ENCODE measurements at regions not wholly inside any gene's neighbourhood (a gene's known extent, or its start where the extent isn't known, plus 50 kb on each side); places are given as distances from the start of the nearest gene placed in this dataset.

GRCh38 chr11:19393941-19394340 is 153.2 kb upstream of the E2F8 start:
- Mint-ChIP-seq H3K27me3 (peaks cover 9 to 17% (median 12%) of the 10 kb centered on the region in 3 donors), H3K27ac (no peak overlapping the region), H3K4me1 (no peaks in the 10 kb centered on the region), H3K9me3 (peaks cover 4 to 12% (median 7%) of the 10 kb centered on the region in 7 donors), H3K36me3 (no peaks in the 10 kb centered on the region), H3K4me3 (no peak overlapping the region)
- DNase-seq (no peak), ATAC-seq (ENCODE audit: low read depth in 2 of 2) (no peak)

- H3K9me3 Mint-ChIP-seq = peaks cover 4 to 12% (median 7%) of the 10 kb centered on the region in 7 donors
- peaks cover 9 to 24% (median 17%) of the 10 kb centered on the region in 3 donors for H3K27me3 Mint-ChIP-seq
- H3K27ac Mint-ChIP-seq = no peak overlapping the region
- H3K4me1 Mint-ChIP-seq = no peaks in the 10 kb centered on the region
- ATAC-seq (ENCODE audit: low read depth in 2 of 2) (no peak), DNase-seq (no peak)
- no peaks in the 10 kb centered on the region for H3K36me3 Mint-ChIP-seq
- no peak overlapping the region for H3K4me3 Mint-ChIP-seq
Measured at GRCh38 chr11:19392847-19393518, 152.2 kb upstream of the E2F8 start.

GRCh38 chr11:19392321-19392720 is 151.6 kb upstream of the E2F8 start:
- Mint-ChIP-seq H3K27ac (peak overlapping the region in 1 of 6 donors; percentile 22), H3K36me3 (no peaks in the 10 kb centered on the region), H3K27me3 (peaks cover 9 to 26% (median 17%) of the 10 kb centered on the region in 3 donors), H3K9me3 (peaks cover 4 to 12% (median 7%) of the 10 kb centered on the region in 7 donors), H3K4me3 (no peak overlapping the region), H3K4me1 (no peaks in the 10 kb centered on the region)
- ATAC-seq (ENCODE audit: low read depth in 2 of 2) (no peak), DNase-seq (no peak)

GRCh38 chr11:19391652-19392051 is 150.9 kb upstream of the E2F8 start:
- Mint-ChIP-seq H3K9me3 (peaks cover 4 to 14% (median 7%) of the 10 kb centered on the region in 7 donors), H3K4me3 (no peak overlapping the region), H3K36me3 (no peaks in the 10 kb centered on the region), H3K27ac (no peak overlapping the region), H3K4me1 (no peaks in the 10 kb centered on the region), H3K27me3 (peaks cover 9 to 33% (median 17%) of the 10 kb centered on the region in 3 donors)
- ATAC-seq (ENCODE audit: low read depth in 2 of 2) (no peak), DNase-seq (no peak)

- ATAC-seq (ENCODE audit: low read depth in 2 of 2) = no peak
- Mint-ChIP-seq H3K4me3 (no peak overlapping the region), H3K4me1 (no peaks in the 10 kb centered on the region), H3K36me3 (no peaks in the 10 kb centered on the region), H3K27me3 (peaks cover 8 to 36% (median 17%) of the 10 kb centered on the region in 3 donors), H3K27ac (no peak overlapping the region), H3K9me3 (peaks cover 4 to 14% (median 7%) of the 10 kb centered on the region in 7 donors)
- no peak for DNase-seq
Measured at GRCh38 chr11:19391026-19391425, 150.3 kb upstream of the E2F8 start.

- no peaks in the 10 kb centered on the region for H3K4me1 Mint-ChIP-seq
- ATAC-seq (ENCODE audit: low read depth in 2 of 2) (no peak), DNase-seq (no peak)
- peaks cover 4 to 14% (median 7%) of the 10 kb centered on the region in 7 donors for H3K9me3 Mint-ChIP-seq
- H3K27me3 Mint-ChIP-seq = peaks cover 4 to 36% (median 17%) of the 10 kb centered on the region in 3 donors
- H3K36me3 Mint-ChIP-seq = no peaks in the 10 kb centered on the region
- H3K27ac Mint-ChIP-seq = no peak overlapping the region
- H3K4me3 Mint-ChIP-seq = no peak overlapping the region
Measured at GRCh38 chr11:19389787-19390303, 149.1 kb upstream of the E2F8 start.

- Mint-ChIP-seq H3K9me3 (peaks cover 0 to 6% (median 0%) of the 10 kb centered on the region in 7 donors), H3K27me3 (peaks cover 23 to 33% (median 23%) of the 10 kb centered on the region in 3 donors), H3K27ac (no peak overlapping the region), H3K4me1 (no peaks in the 10 kb centered on the region), H3K4me3 (no peak overlapping the region), H3K36me3 (no peaks in the 10 kb centered on the region)
- ATAC-seq (ENCODE audit: low read depth in 2 of 2) = no peak
- DNase-seq = no peak
Measured at GRCh38 chr11:19382131-19382611, 141.4 kb upstream of the E2F8 start.

GRCh38 chr11:19380375-19380774 is 139.6 kb upstream of the E2F8 start:
- DNase-seq = no peak
- Mint-ChIP-seq H3K4me3 (no peak overlapping the region), H3K9me3 (peaks cover 0 to 6% (median 0%) of the 10 kb centered on the region in 7 donors), H3K36me3 (no peaks in the 10 kb centered on the region), H3K27me3 (peaks cover 24 to 43% (median 31%) of the 10 kb centered on the region in 3 donors), H3K4me1 (no peaks in the 10 kb centered on the region), H3K27ac (no peak overlapping the region)
- no peak for ATAC-seq (ENCODE audit: low read depth in 2 of 2)

GRCh38 chr11:19379465-19379864 is 138.7 kb upstream of the E2F8 start:
- Mint-ChIP-seq H3K9me3 (peaks cover 0 to 9% (median 0%) of the 10 kb centered on the region in 7 donors), H3K36me3 (no peaks in the 10 kb centered on the region), H3K27ac (no peak overlapping the region), H3K27me3 (peaks cover 29 to 52% (median 37%) of the 10 kb centered on the region in 3 donors), H3K4me1 (no peaks in the 10 kb centered on the region), H3K4me3 (no peak overlapping the region)
- no peak for ATAC-seq (ENCODE audit: low read depth in 2 of 2)
- DNase-seq = no peak

GRCh38 chr11:19378814-19379213 is 138.1 kb upstream of the E2F8 start:
- no peaks in the 10 kb centered on the region for H3K4me1 Mint-ChIP-seq
- DNase-seq = no peak
- H3K36me3 Mint-ChIP-seq = no peaks in the 10 kb centered on the region
- peaks cover 0 to 9% (median 0%) of the 10 kb centered on the region in 7 donors for H3K9me3 Mint-ChIP-seq
- peaks cover 29 to 54% (median 38%) of the 10 kb centered on the region in 3 donors for H3K27me3 Mint-ChIP-seq
- no peak for ATAC-seq (ENCODE audit: low read depth in 2 of 2)
- no peak overlapping the region for H3K4me3 Mint-ChIP-seq
- H3K27ac Mint-ChIP-seq = no peak overlapping the region

GRCh38 chr11:19377881-19378280 is 137.1 kb upstream of the E2F8 start:
- DNase-seq = no peak
- H3K36me3 Mint-ChIP-seq = no peaks in the 10 kb centered on the region
- H3K4me3 Mint-ChIP-seq = no peak overlapping the region

GRCh38 chr11:19375440-19375839 is 134.7 kb upstream of the E2F8 start:
- H3K36me3 Mint-ChIP-seq = no peaks in the 10 kb centered on the region
- ATAC-seq (ENCODE audit: low read depth in 2 of 2) (no peak), DNase-seq (no peak)
- H3K4me1 Mint-ChIP-seq = no peaks in the 10 kb centered on the region
- H3K27me3 Mint-ChIP-seq = peaks cover 18 to 50% (median 29%) of the 10 kb centered on the region in 3 donors
- H3K9me3 Mint-ChIP-seq = peaks cover 0 to 7% (median 0%) of the 10 kb centered on the region in 7 donors
- H3K4me3 Mint-ChIP-seq = no peak overlapping the region
- H3K27ac Mint-ChIP-seq = no peak overlapping the region

More at GRCh38 chr11:19377881-19378280, 137.1 kb upstream of the E2F8 start:
- H3K9me3 Mint-ChIP-seq = peaks cover 0 to 9% (median 0%) of the 10 kb centered on the region in 7 donors
- no peak for ATAC-seq (ENCODE audit: low read depth in 2 of 2)
- no peak overlapping the region for H3K27ac Mint-ChIP-seq
- H3K27me3 Mint-ChIP-seq = peaks cover 29 to 62% (median 34%) of the 10 kb centered on the region in 3 donors
- no peaks in the 10 kb centered on the region for H3K4me1 Mint-ChIP-seq

- H3K27me3 Mint-ChIP-seq = peaks cover 18 to 38% (median 19%) of the 10 kb centered on the region in 3 donors
- no peak for ATAC-seq (ENCODE audit: low read depth in 2 of 2)
- no peak for DNase-seq
- peaks cover 0 to 7% (median 0%) of the 10 kb centered on the region in 7 donors for H3K9me3 Mint-ChIP-seq
- H3K36me3 Mint-ChIP-seq = no peaks in the 10 kb centered on the region
- no peaks in the 10 kb centered on the region for H3K4me1 Mint-ChIP-seq
- no peak overlapping the region for H3K4me3 Mint-ChIP-seq
- H3K27ac Mint-ChIP-seq = no peak overlapping the region
Measured at GRCh38 chr11:19374151-19374569, 133.4 kb upstream of the E2F8 start.

- no peak for DNase-seq
- Mint-ChIP-seq H3K4me3 (no peak overlapping the region), H3K9me3 (peaks cover 0 to 4% (median 0%) of the 10 kb centered on the region in 7 donors), H3K27me3 (peaks cover 14 to 31% (median 16%) of the 10 kb centered on the region in 3 donors), H3K36me3 (no peaks in the 10 kb centered on the region), H3K27ac (no peak overlapping the region), H3K4me1 (no peaks in the 10 kb centered on the region)
- no peak for ATAC-seq (ENCODE audit: low read depth in 2 of 2)
Measured at GRCh38 chr11:19372381-19372780, 131.6 kb upstream of the E2F8 start.

Data from naive B cell (primary cell).